ENCODE measurements at regions not wholly inside any gene's neighbourhood (a gene's known extent, or its start where the extent isn't known, plus 50 kb on each side); places are given as distances from the start of the nearest gene placed in this dataset.
"Not testable (repeated sequence)": the region's sequence is repeated elsewhere in the genome, so short reads cannot be mapped to it uniquely, and the experiment has no call there.

DNA sequence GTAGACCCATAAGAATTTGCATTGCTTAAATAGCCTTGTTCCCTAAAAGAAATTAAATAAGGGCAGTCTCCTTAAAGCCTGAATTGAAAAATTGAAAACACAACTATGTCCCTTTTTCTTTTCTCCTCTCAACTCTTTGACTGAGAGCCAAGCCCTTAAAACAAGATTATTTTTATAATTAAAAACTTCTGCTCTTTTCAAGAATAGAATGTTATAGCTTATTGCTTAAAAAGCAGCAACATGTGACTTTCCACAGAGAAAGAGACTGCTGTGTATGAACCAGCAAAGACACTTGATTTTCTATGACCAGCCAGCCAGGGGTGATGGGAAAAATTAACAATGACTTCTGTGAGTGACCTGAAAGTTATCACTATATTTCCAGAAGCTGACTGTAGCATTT lies 295.2 kb upstream of the CELF2 start:
- no peaks in the 10 kb centered on the region for H3K4me1 ChIP-seq (ENCODE audit: control insufficient read depth, insufficient read depth, low read length)
- no peaks in the 10 kb centered on the region for H3K9me3 ChIP-seq (replicated peaks; ENCODE audit: control insufficient read depth, low read depth, low read length)
- no peak overlapping the region for H3K27ac ChIP-seq (ENCODE audit: low read length)
- H3K27me3 ChIP-seq (ENCODE audit: control insufficient read depth, insufficient read depth, low read length) = no peaks in the 10 kb centered on the region
- no peaks in the 10 kb centered on the region for H3K36me3 ChIP-seq (ENCODE audit: control insufficient read depth, insufficient read depth, low read length)
- H3K4me3 ChIP-seq (ENCODE audit: low read length) = no peak overlapping the region
- DNase-seq = peak; percentile 54

DNA sequence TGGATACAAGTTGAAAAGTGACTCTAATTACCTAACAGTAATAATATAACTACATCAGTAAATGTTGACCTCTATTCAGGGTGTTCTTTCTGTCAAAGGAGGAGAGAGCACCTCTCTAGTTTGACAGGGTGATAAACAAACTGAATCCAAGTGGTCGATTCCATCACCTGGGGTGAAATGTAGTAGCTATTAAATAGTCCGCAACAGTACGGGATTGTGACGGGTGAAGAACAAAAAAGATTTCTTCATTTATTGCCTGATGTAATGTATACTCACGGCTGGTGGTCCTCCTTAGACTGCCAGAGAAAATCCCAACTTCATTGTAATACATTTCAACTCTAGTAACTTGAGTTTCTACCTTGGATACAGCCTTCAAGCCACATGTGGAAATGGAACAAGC lies 292.5 kb upstream of the CELF2 start:
- no peaks in the 10 kb centered on the region for H3K9me3 ChIP-seq (replicated peaks; ENCODE audit: control insufficient read depth, low read depth, low read length)
- peak; percentile 45 for DNase-seq
- H3K27me3 ChIP-seq (ENCODE audit: control insufficient read depth, insufficient read depth, low read length) = no peaks in the 10 kb centered on the region
- H3K4me1 ChIP-seq (ENCODE audit: control insufficient read depth, insufficient read depth, low read length) = no peaks in the 10 kb centered on the region
- no peak overlapping the region for H3K27ac ChIP-seq (ENCODE audit: low read length)
- H3K4me3 ChIP-seq (ENCODE audit: low read length) = no peak overlapping the region
- no peaks in the 10 kb centered on the region for H3K36me3 ChIP-seq (ENCODE audit: control insufficient read depth, insufficient read depth, low read length)
- WGBS (ENCODE audit: insufficient coverage) = 67% methylated on average over 1 of the region's 5 CpGs

DNA sequence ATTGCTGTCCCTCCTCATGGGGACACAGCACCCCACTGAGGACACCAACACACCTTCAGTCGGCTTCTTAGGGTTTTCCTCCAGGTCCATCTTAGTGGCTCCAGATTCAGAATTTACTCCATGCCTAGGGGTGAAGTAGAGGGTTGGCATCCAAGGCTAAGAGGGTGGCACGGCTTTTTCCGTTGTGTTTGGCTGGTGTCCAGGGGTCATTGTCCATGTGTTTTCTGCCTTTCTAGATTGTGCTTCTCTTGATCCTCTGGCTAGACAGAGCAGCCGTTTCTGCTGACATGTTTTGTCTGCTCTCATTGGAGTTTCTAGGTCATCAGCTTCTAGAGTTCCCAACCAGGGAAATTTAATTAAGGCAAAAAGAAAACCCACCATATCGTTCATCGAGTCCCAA lies 291.6 kb upstream of the CELF2 start:
- no peaks in the 10 kb centered on the region for H3K9me3 ChIP-seq (replicated peaks; ENCODE audit: control insufficient read depth, low read depth, low read length)
- H3K4me1 ChIP-seq (ENCODE audit: control insufficient read depth, insufficient read depth, low read length) = no peaks in the 10 kb centered on the region
- WGBS (ENCODE audit: insufficient coverage) = 57% methylated on average over 2 of the region's 6 CpGs
- no peak overlapping the region for H3K4me3 ChIP-seq (ENCODE audit: low read length)
- no peak for DNase-seq
- no peak overlapping the region for H3K27ac ChIP-seq (ENCODE audit: low read length)
- H3K36me3 ChIP-seq (ENCODE audit: control insufficient read depth, insufficient read depth, low read length) = no peaks in the 10 kb centered on the region
- H3K27me3 ChIP-seq (ENCODE audit: control insufficient read depth, insufficient read depth, low read length) = no peaks in the 10 kb centered on the region

DNA sequence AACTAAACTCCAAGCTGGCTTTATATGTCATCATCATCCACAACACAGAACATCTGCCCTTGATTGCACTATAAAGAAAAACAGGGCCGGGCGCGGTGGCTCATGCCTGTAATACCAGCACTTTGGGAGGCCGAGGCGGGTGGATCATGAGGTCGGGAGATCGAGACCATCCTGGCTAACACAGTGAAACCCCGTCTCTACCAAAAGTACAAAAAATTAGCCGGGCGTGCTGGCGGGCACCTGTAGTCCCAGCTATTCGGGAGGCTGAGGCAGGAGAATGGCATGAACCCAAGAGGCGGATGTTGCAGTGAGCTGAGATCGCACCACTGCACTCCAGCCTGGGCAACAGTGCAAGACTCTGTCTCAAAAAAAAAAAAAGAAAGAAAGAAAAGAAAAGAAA lies 290.3 kb upstream of the CELF2 start:
- H3K9me3 ChIP-seq (replicated peaks; ENCODE audit: control insufficient read depth, low read depth, low read length); H3K4me3 ChIP-seq (ENCODE audit: low read length); H3K36me3 ChIP-seq (ENCODE audit: control insufficient read depth, insufficient read depth, low read length); DNase-seq; H3K27me3 ChIP-seq (ENCODE audit: control insufficient read depth, insufficient read depth, low read length); H3K27ac ChIP-seq (ENCODE audit: low read length); H3K4me1 ChIP-seq (ENCODE audit: control insufficient read depth, insufficient read depth, low read length): not testable (repeated sequence)
- 98% methylated on average over 12 of the region's 14 CpGs for WGBS (ENCODE audit: insufficient coverage)

DNA sequence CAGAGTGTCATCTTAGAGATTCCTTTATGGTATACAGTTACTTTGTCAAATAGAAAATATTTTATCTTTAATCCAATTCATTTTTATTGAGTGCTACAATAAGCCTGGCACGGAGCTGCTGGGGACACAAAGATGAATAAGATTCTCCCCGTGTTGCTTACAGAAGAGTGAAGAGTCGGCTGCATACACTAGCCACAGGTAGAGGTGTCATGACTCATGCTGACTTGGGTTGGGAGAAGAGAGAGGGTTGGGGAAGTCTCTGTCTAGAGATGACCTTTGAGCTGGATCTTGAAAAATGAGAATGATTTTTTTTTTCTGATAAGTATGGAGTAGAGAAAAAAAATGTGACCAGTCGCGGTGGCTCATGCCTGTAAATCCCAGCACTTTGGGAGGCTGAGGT lies 289.9 kb upstream of the CELF2 start:
- Histone ChIP-seq H3K4me3 (ENCODE audit: low read length) (no peak overlapping the region), H3K4me1 (ENCODE audit: control insufficient read depth, insufficient read depth, low read length) (no peaks in the 10 kb centered on the region), H3K9me3 (replicated peaks; ENCODE audit: control insufficient read depth, low read depth, low read length) (no peaks in the 10 kb centered on the region), H3K36me3 (ENCODE audit: control insufficient read depth, insufficient read depth, low read length) (no peaks in the 10 kb centered on the region), H3K27me3 (ENCODE audit: control insufficient read depth, insufficient read depth, low read length) (no peaks in the 10 kb centered on the region), H3K27ac (ENCODE audit: low read length) (no peak overlapping the region)
- no peak for DNase-seq
- WGBS (ENCODE audit: insufficient coverage) = 91% methylated on average over 2 of the region's 5 CpGs

DNA sequence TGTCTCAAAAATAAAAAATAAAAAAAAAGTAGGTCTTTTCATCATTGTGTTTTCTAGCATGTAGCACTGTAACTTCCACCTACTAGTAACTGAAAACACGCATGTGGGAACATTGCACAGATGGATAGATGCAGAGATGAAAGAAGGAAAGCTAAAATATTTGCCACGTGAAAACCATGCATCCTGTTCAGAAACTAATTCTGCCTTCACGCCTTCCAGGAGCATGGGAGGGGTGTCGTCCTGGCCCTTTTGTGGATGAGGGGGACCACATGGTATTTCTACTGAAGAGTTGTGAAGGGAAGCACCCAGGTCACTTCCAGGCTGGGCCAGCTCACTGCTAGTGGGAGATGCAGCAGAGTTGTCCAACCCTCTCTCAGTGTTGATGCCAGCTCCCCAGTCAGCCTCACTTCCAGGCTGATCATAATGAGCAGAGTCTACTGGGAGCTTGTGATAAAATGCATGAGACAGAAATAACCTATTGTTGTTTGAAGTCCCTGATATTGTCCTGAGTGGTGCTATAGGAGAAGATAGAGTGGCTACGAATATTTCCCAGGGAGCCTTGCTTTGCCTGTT lies 287.1 kb upstream of the CELF2 start:
- Histone ChIP-seq H3K9me3 (replicated peaks; ENCODE audit: control insufficient read depth, low read depth, low read length) (no peaks in the 10 kb centered on the region), H3K27me3 (ENCODE audit: control insufficient read depth, insufficient read depth, low read length) (no peaks in the 10 kb centered on the region), H3K36me3 (ENCODE audit: control insufficient read depth, insufficient read depth, low read length) (no peaks in the 10 kb centered on the region), H3K27ac (ENCODE audit: low read length) (no peak overlapping the region), H3K4me1 (ENCODE audit: control insufficient read depth, insufficient read depth, low read length) (no peaks in the 10 kb centered on the region), H3K4me3 (ENCODE audit: low read length) (no peak overlapping the region)
- 93% methylated on average over 4 of the region's 5 CpGs for WGBS (ENCODE audit: insufficient coverage)
- no peak for DNase-seq

DNA sequence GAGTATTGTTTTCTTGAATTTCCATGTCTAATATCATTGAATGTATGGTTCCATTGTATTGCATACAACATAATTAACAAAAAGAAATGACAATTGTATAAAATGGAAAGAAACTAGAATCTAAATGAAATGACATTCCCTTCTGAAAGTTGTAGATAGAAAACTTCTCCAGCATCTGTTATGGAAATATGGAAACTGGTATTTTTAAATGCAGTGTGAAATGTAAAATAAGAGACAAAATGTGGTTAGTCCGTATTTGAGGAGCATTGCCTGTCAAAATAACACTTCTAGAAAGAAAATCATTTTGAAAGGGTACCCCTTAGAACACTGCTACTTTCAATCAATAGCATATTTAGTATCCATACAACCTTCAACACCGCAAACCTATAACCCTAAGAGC lies 286.3 kb upstream of the CELF2 start:
- H3K27ac ChIP-seq (ENCODE audit: low read length) = no peak overlapping the region
- no peak for DNase-seq
- no peaks in the 10 kb centered on the region for H3K27me3 ChIP-seq (ENCODE audit: control insufficient read depth, insufficient read depth, low read length)
- no peaks in the 10 kb centered on the region for H3K9me3 ChIP-seq (replicated peaks; ENCODE audit: control insufficient read depth, low read depth, low read length)
- no peaks in the 10 kb centered on the region for H3K4me1 ChIP-seq (ENCODE audit: control insufficient read depth, insufficient read depth, low read length)
- WGBS (ENCODE audit: insufficient coverage) = no CpG with 5 or more reads among the region's 2 CpGs
- no peak overlapping the region for H3K4me3 ChIP-seq (ENCODE audit: low read length)
- no peaks in the 10 kb centered on the region for H3K36me3 ChIP-seq (ENCODE audit: control insufficient read depth, insufficient read depth, low read length)

DNA sequence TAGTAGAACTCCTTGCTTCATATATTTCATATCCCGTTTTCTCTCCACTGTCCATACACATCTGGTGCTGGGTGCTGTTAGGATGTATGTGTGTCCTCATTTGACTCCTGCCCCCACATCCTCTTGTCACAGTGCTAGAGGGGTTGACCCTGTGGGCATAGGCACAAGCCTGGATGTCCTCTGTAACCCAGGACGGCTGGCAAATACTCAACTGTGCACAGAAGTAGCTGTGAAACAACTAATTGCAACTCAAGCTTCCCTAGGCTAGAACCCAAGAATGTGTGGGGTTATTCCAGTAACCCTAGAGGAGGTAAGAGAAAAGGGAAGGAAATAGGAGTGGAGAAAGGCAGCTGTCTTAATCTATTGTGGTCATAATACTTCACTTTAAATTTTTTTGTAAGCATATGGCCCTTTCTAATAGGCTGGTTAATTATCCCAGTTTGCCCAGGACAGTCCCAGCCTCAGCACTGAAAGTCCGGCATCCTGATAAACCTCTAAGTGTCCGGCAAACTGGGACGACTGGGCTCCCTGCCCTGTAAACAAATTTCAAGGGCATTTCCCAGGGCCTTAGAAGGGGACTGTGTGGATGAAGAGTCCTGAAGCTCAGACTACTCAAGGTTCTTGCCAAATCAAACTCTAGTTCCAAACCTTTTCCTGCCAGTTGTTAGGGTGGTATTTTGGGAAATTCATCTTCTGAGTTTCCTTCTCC lies 283.2 kb upstream of the CELF2 start:
- Histone ChIP-seq H3K27ac (ENCODE audit: low read length) (no peak overlapping the region), H3K27me3 (ENCODE audit: control insufficient read depth, insufficient read depth, low read length) (no peaks in the 10 kb centered on the region)
- no CpG with 5 or more reads among the region's 5 CpGs for WGBS (ENCODE audit: insufficient coverage)

DNA sequence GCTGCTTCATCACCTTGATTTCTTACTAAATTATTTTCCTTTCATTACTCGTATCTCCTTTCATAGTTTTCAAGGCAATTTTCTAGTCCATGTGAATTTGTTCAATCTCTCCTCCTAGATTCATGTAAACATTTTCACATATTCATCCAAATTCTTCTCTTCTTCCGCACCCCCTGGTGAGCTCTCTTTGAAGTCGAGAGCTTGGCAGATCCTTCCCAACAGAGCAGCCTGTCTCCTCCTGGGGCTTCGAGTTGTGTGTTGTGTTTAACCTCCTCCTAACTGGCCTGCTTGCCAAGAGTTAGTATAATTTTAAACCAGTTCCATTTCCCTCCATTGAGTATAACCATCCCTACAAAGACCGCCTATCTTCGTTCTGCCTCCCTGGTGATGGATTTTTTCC lies 272.4 kb upstream of the CELF2 start:
- peaks cover 6% of the 10 kb centered on the region for H3K9me3 ChIP-seq (replicated peaks; ENCODE audit: control insufficient read depth, low read depth, low read length)
- H3K4me3 ChIP-seq (ENCODE audit: low read length) = no peak overlapping the region
- H3K27me3 ChIP-seq (ENCODE audit: control insufficient read depth, insufficient read depth, low read length) = no peaks in the 10 kb centered on the region
- no peak overlapping the region for H3K27ac ChIP-seq (ENCODE audit: low read length)
- H3K36me3 ChIP-seq (ENCODE audit: control insufficient read depth, insufficient read depth, low read length) = no peaks in the 10 kb centered on the region
- WGBS (ENCODE audit: insufficient coverage) = 33% methylated on average over 1 of the region's 6 CpGs
- H3K4me1 ChIP-seq (ENCODE audit: control insufficient read depth, insufficient read depth, low read length) = no peaks in the 10 kb centered on the region
- no peak for DNase-seq

More for the DNA sequence above, 283.2 kb upstream of the CELF2 start:
- Histone ChIP-seq H3K4me3 (ENCODE audit: low read length) (no peak overlapping the region), H3K36me3 (ENCODE audit: control insufficient read depth, insufficient read depth, low read length) (no peaks in the 10 kb centered on the region), H3K4me1 (ENCODE audit: control insufficient read depth, insufficient read depth, low read length) (no peaks in the 10 kb centered on the region), H3K9me3 (replicated peaks; ENCODE audit: control insufficient read depth, low read depth, low read length) (no peaks in the 10 kb centered on the region)
- no peak for DNase-seq

DNA sequence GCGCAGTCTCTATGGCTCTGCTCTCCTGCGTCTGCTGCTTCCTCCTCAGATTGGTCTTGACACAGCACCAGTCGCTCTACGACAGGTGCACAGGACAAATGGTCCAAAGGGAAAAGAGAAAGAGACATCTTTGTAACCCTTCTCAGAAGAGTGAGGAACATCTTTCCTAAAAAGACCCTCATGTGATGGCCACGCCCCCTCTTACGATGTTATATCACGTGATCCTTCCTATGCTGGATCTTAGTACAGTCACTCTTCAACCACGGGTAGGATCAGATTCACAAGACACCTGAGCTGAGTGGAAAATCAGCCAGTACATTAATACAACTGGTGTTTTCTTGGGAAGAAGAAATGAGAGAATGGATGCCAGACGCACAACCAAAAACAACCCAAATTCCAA lies 262.2 kb upstream of the CELF2 start:
- no peaks in the 10 kb centered on the region for H3K36me3 ChIP-seq (ENCODE audit: control insufficient read depth, insufficient read depth, low read length)
- no peaks in the 10 kb centered on the region for H3K9me3 ChIP-seq (replicated peaks; ENCODE audit: control insufficient read depth, low read depth, low read length)
- DNase-seq = no peak
- WGBS (ENCODE audit: insufficient coverage) = 93% methylated on average over 2 of the region's 9 CpGs
- H3K27me3 ChIP-seq (ENCODE audit: control insufficient read depth, insufficient read depth, low read length) = no peaks in the 10 kb centered on the region
- H3K4me3 ChIP-seq (ENCODE audit: low read length) = no peak overlapping the region
- H3K27ac ChIP-seq (ENCODE audit: low read length) = no peak overlapping the region
- H3K4me1 ChIP-seq (ENCODE audit: control insufficient read depth, insufficient read depth, low read length) = peaks cover 5% of the 10 kb centered on the region

DNA sequence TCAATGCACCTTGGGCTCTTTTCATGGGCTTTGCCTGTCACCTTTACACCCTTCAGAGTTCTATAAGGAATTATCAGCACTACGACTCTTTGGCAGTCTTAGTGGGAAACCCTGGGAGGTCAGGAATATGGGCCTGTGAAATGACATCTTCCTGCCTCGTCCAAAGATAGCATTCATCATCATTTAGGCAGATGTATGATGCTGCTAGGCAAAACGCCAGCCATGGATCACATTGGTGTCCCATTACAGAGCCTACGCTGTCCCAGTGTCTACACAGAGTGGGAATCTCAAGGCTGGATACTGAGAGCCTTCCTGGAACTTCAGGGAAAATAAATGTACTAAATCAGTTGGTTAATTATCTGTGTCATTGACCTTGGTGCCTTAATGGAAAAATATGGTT lies 259.4 kb upstream of the CELF2 start:
- no peaks in the 10 kb centered on the region for H3K9me3 ChIP-seq (replicated peaks; ENCODE audit: control insufficient read depth, low read depth, low read length)
- no peaks in the 10 kb centered on the region for H3K36me3 ChIP-seq (ENCODE audit: control insufficient read depth, insufficient read depth, low read length)
- DNase-seq = peak; percentile 66
- no peak overlapping the region for H3K4me3 ChIP-seq (ENCODE audit: low read length)
- H3K27ac ChIP-seq (ENCODE audit: low read length) = no peak overlapping the region
- 39% methylated on average over 2 of the region's 4 CpGs for WGBS (ENCODE audit: insufficient coverage)
- H3K27me3 ChIP-seq (ENCODE audit: control insufficient read depth, insufficient read depth, low read length) = no peaks in the 10 kb centered on the region
- H3K4me1 ChIP-seq (ENCODE audit: control insufficient read depth, insufficient read depth, low read length) = peaks cover 5% of the 10 kb centered on the region
